Stimulated activated CD8-positive, alpha-beta memory T cell treated with anti-CD3 and anti-CD28 coated beads, Interleukin-15, amount 100 ng/mL, for 24 hours (primary cell): ENCODE measurements at regions not wholly inside any gene's neighbourhood (a gene's known extent, or its start where the extent isn't known, plus 50 kb on each side); places are given as distances from the start of the nearest gene placed in this dataset.

Experiments
- DNase-seq: peaks from one replicate; pipeline ENCODE4 v3.0.0-alpha.2; 2020; ENCODE audit warnings: low read depth

DNA sequence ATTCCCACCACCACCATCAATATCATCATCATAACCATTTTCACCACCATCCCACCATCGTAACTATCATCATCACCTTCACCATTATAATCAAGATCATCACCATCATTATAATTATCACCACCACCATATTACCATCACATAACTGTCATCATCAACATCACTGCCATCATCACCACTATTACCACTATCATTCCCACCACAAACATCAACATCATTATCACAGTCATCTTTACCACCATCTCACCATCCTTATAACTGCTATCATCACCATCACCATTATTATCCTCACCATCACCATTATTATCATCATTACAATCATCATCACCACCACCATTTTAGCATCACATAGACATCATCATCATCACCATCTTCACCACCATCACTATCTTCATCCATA, 167.1 kb upstream of the ZMIZ1 start:
- DNase-seq: no peak

DNA sequence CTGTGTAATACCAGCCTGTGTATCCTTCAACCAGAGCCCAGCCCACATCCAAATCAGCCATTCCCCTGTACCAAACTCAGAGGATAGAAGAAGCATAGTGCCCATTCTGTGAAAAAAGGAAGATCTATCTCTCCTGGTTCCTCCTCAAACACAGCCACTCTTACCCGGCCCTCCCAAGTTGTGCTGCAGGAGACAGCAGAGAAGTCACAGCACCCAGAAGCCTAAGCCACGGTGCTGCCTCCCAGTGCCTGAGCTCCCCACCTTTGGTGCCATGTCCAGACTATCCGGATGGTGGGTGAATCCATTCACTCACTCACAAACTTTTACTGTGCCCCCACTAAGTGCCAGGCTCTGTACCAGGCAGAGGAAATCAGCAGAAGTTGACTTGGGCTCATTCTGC, 166.0 kb upstream of the ZMIZ1 start:
- DNase-seq: no peak

DNA sequence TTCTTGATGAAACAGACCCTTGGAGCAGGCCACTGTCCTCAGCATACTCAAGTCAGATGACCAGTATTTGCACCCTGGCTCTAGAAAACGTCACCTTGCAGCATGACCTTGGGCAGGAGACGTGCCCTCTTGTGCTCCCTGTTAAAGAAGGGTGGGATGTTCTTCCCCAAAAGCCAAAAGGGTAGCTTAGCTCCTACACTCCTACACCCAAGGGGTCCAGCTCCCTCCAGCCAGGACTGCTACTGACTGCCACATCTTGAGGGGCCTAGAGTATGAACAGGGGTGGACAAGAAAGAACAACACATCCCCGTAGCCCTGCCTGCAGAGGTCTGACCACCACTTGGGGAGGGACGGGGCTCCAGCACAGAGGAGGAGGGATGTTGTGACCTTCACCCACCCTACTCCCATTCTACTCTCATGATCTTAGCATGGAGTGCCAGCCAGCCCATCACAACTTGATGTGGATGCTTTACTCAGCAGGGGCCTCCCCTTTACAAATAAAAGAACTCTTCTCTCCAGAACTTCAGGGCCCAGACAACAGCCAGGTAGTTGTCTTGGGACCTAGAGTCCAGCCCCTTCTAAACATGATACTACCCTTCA, 165.3 kb upstream of the ZMIZ1 start:
- no peak for DNase-seq

GRCh38 chr10:78904196-78904595, 164.6 kb upstream of the ZMIZ1 start:
- DNase-seq: no peak

- DNase-seq: no peak
These were observed 163.5 kb upstream of the ZMIZ1 start for GRCh38 chr10:78905015-78905956.

- no peak for DNase-seq
These were observed 162.8 kb upstream of the ZMIZ1 start for GRCh38 chr10:78905957-78906308.

DNA sequence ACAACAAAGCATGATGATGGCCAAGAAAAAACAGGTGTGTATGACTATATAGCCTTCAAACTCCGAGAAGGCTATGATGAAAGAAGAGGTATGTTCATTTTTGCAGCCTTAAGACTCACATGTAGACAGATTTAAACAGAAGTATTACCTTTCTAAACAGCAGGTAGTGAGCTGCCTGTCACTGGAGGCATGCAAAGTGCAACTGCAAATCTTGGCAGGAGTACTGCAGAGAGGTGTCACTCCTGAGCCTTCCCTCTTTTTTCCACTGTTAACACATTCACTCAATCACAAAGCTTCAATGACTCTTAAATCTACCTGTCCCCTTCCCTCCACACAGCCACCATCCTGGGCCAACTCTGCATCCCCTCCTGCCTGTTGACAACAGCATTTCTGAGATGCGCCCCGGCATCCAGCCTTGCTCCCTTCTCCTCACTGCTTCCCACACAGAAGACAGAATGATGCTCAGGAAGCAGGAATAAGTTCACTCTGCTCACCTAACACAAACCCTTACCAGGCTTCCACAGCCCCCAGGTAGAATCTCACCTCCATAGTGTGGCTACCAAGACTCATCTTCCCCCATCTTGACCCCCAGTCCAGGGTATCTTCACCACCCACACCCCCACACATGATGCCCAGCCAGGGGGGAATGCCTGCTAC, 161.9 kb upstream of the ZMIZ1 start:
- DNase-seq: no peak

GRCh38 chr10:78907551-78908211, 161.1 kb upstream of the ZMIZ1 start:
- DNase-seq: no peak

DNA sequence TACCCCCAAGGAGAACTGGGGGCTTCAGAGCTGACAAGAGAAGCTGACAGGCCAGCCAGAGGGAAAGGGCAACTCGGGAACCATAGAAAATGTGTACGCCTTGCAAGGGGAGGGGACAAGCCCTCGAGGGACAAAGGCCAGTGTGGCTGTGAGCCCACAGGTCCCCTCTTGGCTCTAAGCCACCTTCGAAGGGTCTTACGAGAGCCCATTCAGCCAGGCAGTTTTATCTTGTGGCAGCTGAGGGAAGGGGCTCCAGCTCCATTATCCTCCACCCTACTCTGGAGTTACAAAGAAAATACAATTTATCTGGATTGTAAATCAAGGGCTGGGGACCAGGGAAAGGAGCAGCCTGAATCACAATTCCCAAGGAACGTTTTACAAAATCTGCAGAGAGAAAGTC, 159.5 kb upstream of the ZMIZ1 start:
- DNase-seq: no peak

GRCh38 chr10:78910021-78910420, 158.7 kb upstream of the ZMIZ1 start:
- no peak for DNase-seq

- no peak for DNase-seq
These were observed 158.3 kb upstream of the ZMIZ1 start for GRCh38 chr10:78910476-78910875.

DNA sequence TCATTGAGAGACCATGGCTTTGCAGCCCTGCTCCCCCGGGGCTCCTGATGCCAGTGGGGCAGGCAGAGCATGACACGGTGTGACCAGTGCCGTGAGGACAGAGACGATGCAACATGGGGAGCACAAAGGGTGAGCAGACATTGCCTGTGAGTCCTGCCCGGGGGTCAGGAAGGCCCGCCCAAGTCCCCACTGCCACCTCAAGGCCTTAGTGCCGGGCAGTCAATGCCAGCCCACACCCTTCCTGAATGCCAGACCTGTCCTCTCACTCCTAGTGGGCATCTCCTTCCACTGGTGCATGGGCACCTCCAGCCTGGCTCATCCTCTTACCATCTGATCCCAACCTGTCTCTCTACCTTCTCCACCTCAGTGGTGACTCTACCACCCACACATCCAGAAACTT, 157.9 kb upstream of the ZMIZ1 start:
- no peak for DNase-seq

DNA sequence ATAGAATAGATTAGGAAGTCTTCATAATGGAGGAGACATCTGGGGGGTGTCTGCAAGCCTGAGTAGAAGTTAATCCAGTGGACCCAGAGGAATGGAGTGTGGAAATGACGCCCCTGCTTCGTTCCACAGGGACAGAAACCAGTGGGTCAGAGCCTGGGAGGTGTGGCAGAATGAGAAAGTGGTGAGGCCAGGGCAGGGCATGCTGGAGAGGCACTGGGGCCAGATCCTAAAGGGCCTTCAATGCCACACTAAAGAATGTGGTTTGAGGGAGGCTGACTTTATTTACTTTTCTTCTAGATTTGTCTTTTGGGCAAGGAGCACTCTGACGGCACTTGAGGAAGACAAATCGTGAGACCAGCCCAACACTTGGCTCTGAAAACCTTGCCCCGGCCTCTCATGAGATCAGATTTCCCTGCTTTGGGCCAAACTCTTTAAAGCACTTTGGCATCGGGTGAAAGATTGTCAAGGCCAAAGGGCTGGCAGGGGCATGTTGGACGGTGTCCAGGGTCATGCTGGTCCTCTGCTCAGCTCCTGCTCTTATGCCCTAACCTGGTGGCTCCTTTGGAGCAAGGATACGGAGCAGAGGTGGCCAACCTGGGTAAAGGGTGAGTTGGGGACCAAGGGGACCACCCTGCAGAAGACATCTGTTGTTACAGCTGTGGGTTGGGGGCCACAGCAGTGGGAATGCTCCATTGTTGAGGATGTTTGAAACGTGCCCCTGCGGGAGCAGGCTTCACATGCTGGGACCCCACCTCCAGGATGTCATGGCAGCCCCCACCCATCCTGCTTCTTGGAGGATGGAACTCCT, 157.0 kb upstream of the ZMIZ1 start:
- no peak for DNase-seq

GRCh38 chr10:78912361-78913218, 156.2 kb upstream of the ZMIZ1 start:
- no peak for DNase-seq

- no peak for DNase-seq
These were observed 155.3 kb upstream of the ZMIZ1 start for GRCh38 chr10:78913219-78914059.

DNA sequence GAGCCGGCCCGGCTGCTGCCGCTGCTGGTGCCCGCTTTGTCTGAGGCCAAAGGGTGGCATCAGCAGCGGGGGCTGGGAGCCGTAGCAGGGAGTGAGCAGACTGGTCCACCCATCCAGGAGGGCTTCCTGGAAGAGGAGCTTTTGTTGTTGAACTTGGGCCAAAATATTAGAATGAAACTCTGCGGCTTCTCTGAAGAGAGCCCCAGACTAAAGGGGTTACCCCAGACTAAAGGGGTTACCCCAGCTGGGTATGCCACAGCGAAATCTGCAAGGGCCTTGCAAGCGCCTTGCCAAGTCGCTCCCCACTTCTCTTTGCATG, 154.7 kb upstream of the ZMIZ1 start:
- DNase-seq: no peak

GRCh38 chr10:78914502-78915189, 154.1 kb upstream of the ZMIZ1 start:
- DNase-seq: no peak

GRCh38 chr10:78915190-78915518, 153.6 kb upstream of the ZMIZ1 start:
- DNase-seq: no peak

- no peak for DNase-seq
These were observed 152.5 kb upstream of the ZMIZ1 start for GRCh38 chr10:78916227-78916626.
